Epidermal melanocyte (primary cell): ENCODE measurements at regions not wholly inside any gene's neighbourhood (a gene's known extent, or its start where the extent isn't known, plus 50 kb on each side); places are given as distances from the start of the nearest gene placed in this dataset.

ENCODE experiments used
- DNase-seq: peaks from one replicate; pipeline ENCODE4 v3.0.0; 2011; ENCODE audit warnings: low spot score; ENCODE audit not compliant: insufficient read length

GRCh38 chr9:28707616-28708015, 1134.3 kb upstream of the C9orf72 start:
- no peak for DNase-seq

DNA sequence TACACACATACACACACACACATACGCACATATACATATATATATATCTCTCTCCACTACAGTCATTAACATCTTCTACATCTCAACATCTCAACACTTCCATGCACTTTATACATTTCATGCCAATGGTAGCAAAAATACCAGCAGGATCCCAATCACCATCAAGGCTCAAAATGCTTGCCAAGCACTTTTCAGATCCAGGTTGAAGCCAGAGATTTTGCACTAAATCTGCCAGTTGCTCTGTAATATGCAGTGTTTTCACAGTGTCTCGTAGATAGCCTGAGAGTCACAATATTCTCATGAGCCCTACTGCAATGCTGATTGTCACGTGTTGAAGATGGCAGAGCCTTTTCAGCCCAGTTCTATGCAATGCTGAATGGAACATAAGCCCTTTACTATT, 1140.9 kb upstream of the C9orf72 start:
- DNase-seq = no peak

DNA sequence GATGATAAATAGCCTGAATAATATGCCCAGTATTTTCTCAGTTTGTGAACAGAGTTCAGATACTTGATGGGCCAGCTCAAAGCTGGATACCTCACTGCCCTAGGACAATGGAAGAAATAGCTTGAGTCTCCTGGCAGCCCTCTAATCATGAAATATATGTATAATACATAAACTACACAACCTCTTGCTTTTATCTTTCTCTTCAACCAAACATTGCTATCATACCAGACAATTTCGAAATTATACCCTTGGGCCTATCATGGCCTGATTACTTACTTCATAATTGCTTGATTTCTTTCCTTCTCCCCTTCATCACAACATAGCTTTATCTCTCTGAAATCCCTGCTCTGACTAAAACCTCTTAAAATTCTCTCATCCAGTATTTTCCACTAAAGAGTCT, 1144.9 kb upstream of the C9orf72 start:
- no peak for DNase-seq

DNA sequence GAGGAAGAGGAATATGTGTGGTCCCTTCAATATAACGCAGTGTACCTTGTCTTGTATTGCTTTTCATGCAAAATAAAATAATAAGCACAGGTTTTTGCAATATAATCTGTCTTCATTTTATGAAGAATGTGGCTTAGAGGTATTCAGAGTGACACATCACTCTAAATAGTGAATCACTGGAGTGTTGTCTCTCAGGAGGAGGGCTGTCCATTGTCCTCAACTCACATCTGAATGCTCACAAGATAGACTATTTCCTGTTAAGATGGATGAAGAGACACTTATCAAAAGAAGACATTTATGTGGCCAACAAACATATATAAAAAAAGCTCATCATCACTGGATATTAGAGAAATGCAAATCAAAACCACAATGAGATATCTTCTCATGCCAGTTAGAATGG, 1147.5 kb upstream of the C9orf72 start:
- DNase-seq = no peak

GRCh38 chr9:28730111-28730510, 1156.8 kb upstream of the C9orf72 start:
- no peak for DNase-seq

- DNase-seq = no peak
Observed at GRCh38 chr9:28735738-28736342, 1162.6 kb upstream of the C9orf72 start.

DNA sequence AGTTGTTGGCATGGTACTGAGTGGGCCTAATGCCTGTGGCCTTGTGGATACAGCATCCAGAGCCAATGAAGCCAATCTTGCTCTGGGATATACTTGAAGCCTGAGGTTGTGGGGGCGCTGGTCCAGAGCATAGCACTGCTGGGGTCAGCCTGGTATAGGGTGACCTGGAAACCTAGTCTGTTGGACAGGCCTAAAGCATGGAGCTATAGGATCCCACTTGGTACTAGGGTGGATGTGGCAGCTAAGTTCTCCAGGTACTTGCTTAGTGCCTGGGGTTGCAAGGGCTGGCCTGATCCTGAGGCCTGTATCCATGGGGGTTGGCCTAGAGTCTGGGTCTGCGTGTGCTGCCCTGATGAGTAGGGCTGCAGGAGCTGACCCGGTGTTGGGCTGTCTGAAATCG, 1168.2 kb upstream of the C9orf72 start:
- no peak for DNase-seq

DNA sequence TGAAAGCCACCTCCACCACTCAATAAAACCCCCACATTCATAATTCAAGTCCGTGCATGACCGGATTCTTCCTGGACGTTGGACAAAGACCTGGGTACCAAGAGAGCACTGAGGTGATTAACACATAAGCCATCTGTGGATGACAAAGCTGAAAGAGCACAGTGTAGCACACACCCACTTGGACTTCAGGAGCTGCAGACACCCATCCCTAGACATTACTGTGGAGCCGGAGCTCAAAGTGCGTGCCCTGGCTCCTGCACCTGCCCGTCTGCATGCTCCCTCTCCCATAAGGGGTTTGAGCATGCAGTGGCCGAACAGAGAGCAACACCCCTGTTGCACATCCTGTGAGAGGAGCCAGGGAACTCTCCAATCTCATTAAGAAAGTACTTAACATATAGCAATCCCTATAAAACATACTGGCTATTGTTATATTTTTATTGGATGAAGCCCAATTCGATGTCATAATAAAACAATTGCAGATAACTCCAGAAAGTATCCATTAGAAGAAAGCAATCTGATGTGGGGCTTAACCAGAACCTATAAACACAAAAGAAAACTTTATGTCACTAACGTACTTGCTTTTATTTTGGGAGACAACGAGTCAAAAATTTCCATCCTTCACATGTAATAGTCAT, 1174.2 kb upstream of the C9orf72 start:
- DNase-seq = no peak

DNA sequence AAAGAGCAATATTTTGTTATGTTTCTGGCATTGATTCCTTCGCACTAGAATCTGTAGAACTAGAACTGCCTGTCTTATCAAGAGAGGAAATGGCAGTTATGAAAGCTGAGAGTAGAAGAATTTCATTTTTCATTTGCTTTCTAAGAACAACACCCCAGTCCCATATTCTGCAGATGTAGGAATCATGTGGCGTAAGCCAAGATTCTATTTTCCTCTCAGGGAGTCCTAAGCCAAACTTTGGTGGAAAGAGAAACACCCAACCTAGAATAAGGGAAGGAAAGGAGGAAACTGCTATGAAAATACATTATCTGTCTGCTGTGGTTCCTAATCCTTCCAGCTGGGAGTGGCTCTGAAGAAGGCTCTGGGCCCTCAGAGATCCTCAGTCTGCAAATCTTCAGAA, 1176.9 kb upstream of the C9orf72 start:
- DNase-seq = no peak

DNA sequence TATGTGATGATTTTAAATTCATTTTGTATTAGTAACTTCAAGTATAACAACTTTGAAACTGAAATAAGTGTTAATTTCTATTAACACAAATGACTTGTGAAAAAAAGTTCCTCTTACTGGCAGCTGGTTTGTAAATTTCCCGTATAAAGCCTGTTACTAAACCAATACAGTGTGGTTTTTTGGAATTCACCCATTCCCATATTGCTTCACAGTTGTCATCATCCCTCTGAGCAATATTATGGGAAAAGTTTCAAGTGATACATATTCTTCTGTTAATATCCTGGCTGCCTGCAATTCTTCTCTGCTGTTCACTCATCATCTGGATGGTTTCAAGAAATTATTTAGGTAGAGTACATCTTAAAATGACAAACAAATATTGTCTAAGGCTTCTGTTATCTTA, 1185.1 kb upstream of the C9orf72 start:
- no peak for DNase-seq

GRCh38 chr9:28758971-28759370, 1185.7 kb upstream of the C9orf72 start:
- DNase-seq = no peak

- no peak for DNase-seq
Observed at GRCh38 chr9:28762167-28762566, 1188.9 kb upstream of the C9orf72 start.

GRCh38 chr9:28764532-28764931, 1191.3 kb upstream of the C9orf72 start:
- DNase-seq = no peak

- no peak for DNase-seq
Observed at GRCh38 chr9:28770226-28770625, 1196.9 kb upstream of the C9orf72 start.

GRCh38 chr9:28770827-28771226, 1197.5 kb upstream of the C9orf72 start:
- no peak for DNase-seq

GRCh38 chr9:28774433-28775235, 1201.4 kb upstream of the C9orf72 start:
- DNase-seq = no peak

GRCh38 chr9:28779243-28779642, 1206.0 kb upstream of the C9orf72 start:
- DNase-seq = no peak

DNA sequence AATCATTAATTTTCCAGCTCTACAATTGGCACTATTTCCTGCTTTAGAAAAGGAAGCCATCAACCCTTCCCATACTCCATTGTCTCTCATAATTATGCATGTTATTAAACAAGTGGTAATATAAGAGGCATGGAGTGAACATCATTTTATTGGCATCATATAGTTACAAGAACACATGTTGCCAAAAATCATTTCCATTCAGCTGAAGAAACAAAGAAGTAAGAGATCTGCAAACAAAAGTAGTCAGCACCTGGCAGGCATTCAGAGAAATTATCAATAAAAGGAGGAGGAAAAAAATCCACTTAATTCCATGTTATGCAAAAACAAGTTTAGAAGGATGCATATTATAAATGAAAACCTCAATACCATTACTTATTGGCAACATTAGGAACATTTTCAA, 1208.2 kb upstream of the C9orf72 start:
- DNase-seq = no peak

- DNase-seq = no peak
Observed at GRCh38 chr9:28782630-28783029, 1209.3 kb upstream of the C9orf72 start.

GRCh38 chr9:28792716-28793115, 1219.4 kb upstream of the C9orf72 start:
- no peak for DNase-seq

- DNase-seq = no peak
Observed at GRCh38 chr9:28799876-28800275, 1226.6 kb upstream of the C9orf72 start.

DNA sequence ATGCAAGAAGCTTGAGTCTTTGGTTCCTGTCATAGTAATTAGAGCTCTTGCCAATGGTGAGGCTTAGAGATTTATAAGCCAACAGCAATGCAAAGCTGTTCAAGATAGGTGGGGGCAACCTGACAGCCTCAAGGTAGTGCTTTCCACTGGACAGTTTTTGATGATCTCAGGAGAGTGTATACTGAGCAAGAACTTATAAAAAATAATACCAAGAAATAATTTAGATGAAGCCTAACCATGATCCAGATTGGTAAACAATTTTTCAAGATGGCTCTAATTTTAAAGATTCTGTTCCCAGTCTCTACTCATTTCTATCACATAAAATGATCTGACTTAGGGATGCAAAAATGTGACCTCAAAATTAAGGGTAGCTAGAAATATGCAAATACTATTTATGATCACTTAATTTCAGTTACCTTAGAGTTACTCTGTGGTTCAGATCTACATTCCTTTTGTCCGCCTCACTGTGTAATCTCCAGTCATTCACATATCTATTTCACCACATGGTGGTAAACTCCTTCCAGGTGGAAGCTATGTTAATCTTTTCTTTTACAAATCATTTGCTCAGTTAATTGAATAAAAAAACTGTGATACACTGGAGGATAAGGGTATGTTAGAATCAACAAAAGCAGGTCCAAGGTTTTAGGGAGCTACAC, 1228.0 kb upstream of the C9orf72 start:
- no peak for DNase-seq
